NCI-H2029 treated with DMSO at 0.1 percent for 48 hours (cell line): ENCODE measurements at regions not wholly inside any gene's neighbourhood (a gene's known extent, or its start where the extent isn't known, plus 50 kb on each side); places are given as distances from the start of the nearest gene placed in this dataset.

Experiments used
- DNase-seq: peaks from one replicate; lab custom pipeline; 2025; lab: John Stamatoyannopoulos, UW

DNA sequence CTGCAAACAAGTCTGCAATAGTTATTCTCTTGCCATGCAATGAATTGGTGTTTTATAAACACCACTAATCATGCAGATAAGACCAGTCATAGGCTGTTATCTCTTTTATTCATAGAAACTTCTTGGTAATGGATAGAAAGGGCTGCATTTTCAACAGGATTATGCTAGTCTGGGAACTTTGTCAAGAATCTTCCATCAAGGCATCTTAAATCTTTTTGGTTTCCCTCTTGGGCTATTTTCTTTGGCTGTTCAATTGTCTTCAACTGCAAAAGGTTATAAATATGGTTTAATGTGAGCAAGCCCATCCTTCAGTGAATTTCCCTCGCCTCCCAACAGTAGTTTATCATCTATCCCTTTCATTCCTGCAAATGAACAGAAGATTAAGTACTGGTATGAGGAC is 59.0 kb upstream of the MINAR1 start:
- no peak for DNase-seq

DNA sequence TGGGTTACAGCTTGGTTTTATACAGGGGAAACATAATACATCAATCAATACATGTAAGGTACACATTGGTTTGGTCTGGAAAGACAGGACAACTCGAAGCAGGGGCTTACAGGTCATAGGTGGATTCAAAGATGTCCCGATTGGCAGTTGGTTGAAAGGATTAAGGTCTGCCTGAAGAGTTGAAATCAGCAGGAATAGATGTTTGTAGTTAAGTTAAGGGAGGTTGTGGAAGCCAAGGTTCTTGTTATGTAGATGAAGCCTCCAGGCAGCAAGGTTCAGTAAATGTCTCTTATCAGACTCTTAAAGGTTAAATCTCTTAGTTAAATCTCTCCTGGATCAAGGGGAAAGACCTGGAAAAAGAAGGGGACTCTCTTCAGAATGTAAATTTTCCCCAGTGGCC is 58.4 kb upstream of the MINAR1 start:
- no peak for DNase-seq

GRCh38 chr15:79376383-79376782 is 55.8 kb upstream of the MINAR1 start:
- DNase-seq: no peak

DNA sequence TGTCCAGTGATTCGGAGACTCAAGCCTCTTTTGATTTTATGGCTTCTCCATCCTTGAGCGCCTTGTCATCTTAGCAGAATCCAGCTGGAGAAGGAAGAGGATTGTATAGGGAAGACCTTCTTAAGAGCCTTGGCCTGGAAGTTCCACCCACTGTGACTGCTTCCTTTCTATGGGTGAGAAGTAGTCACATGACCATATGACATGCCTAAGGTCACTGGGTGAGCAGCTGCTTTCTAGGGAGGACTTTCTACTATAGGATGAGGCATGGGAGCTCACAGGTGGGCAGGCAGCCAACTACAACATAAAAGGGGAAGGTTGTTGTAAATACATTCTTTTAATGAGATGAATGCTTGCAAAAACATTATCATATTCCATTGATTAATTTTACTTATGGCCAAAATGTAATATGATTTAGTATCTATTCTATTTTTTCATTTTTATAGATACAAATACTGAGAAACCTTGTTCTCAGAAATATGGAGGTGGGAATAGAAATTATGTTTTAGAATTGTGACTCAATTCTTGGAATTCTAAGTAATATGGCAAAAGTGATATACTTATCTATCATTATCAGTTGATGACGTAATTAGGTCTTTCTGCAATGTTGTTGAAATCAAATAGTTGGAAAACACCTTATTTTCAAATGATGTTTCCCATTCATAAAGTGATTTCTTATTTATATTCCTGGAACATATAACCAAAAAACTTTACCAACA is 53.6 kb upstream of the MINAR1 start:
- no peak for DNase-seq

- peak; percentile 10 for DNase-seq
Measured at GRCh38 chr15:79380755-79381497, 51.2 kb upstream of the MINAR1 start.

GRCh38 chr15:79381593-79381992 is 50.5 kb upstream of the MINAR1 start:
- DNase-seq: no peak
